Prostate gland (tissue), 2 donors: ENCODE measurements at regions not wholly inside any gene's neighbourhood (a gene's known extent, or its start where the extent isn't known, plus 50 kb on each side); places are given as distances from the start of the nearest gene placed in this dataset.

Experiments
- CTCF ChIP-seq, 4 experiments: fragments of 200-600 bp in 2 of 4; fragments of 450-650 bp in 2 of 4; sonication (generic) in 2 of 4; IDR thresholded peaks; 1 replicate in 3 of 4; 2 replicates in 1 of 4; pipeline ENCODE4 v1.5.1; 2016 to 2019; ENCODE audit warnings: antibody characterized with exemption in 4 of 4, mild to moderate bottlenecking in 2 of 4, moderate library complexity in 2 of 4
- POLR2A ChIP-seq: fragments of 450-650 bp; IDR thresholded peaks from one replicate; pipeline ENCODE4 v1.6.1; 2016; ENCODE audit warnings: antibody characterized with exemption, mild to moderate bottlenecking
- POLR2AphosphoS5 ChIP-seq: sonication (generic); formaldehyde crosslinking; IDR thresholded peaks from one replicate; pipeline ENCODE4 v1.6.1; 2017; ENCODE audit warnings: antibody characterized with exemption

- TF ChIP-seq CTCF (IDR thresholded peaks at IDR 0.05) (no peak), POLR2A (no peak), POLR2AphosphoS5 (no peak)
Measured at GRCh38 chr6:151749341-151749740, 58.1 kb upstream of the ESR1 start.
